ENCODE measurements at regions not wholly inside any gene's neighbourhood (a gene's known extent, or its start where the extent isn't known, plus 50 kb on each side); places are given as distances from the start of the nearest gene placed in this dataset.

DNA sequence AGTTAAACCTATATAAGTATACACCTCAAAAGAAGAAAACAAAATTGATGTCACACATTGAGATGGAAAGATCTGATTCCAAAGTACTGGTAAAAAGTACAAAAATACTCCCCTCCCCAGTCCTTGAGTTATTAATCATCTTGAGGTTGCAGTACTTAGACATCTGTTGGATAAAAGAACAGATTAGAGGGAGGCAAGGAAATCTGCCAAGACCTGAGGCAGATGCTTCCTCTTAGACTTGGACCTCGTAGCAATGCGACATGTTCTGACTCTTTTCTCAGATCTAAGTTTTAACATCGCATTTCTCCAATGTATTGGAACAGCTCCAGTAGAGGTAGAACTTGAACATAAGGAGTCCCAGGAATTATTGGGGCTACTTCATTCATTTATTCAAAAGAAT lies 187.9 kb upstream of the GRIN2B start:
- TF ChIP-seq POLR2A (IDR thresholded peaks at IDR 0.05), result no peak
- TF ChIP-seq, protein P1, sequence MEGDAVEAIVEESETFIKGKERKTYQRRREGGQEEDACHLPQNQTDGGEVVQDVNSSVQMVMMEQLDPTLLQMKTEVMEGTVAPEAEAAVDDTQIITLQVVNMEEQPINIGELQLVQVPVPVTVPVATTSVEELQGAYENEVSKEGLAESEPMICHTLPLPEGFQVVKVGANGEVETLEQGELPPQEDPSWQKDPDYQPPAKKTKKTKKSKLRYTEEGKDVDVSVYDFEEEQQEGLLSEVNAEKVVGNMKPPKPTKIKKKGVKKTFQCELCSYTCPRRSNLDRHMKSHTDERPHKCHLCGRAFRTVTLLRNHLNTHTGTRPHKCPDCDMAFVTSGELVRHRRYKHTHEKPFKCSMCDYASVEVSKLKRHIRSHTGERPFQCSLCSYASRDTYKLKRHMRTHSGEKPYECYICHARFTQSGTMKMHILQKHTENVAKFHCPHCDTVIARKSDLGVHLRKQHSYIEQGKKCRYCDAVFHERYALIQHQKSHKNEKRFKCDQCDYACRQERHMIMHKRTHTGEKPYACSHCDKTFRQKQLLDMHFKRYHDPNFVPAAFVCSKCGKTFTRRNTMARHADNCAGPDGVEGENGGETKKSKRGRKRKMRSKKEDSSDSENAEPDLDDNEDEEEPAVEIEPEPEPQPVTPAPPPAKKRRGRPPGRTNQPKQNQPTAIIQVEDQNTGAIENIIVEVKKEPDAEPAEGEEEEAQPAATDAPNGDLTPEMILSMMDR (IDR thresholded peaks at IDR 0.05 in 4 of 5, conservative IDR thresholded peaks at IDR 0.05 in 1 of 5), result no peak
